DND-41 (cell line): ENCODE measurements at regions not wholly inside any gene's neighbourhood (a gene's known extent, or its start where the extent isn't known, plus 50 kb on each side); places are given as distances from the start of the nearest gene placed in this dataset.

ENCODE experiments used
- ATAC-seq: fragments of 200-7000 bp; cut with Tn5 transposase; 3 replicates; pipeline ENCODE4 v1.9.1; 2021; ENCODE audit warnings: low read depth; ENCODE audit not compliant: insufficient read depth
- DNase-seq: peaks from one replicate; pipeline ENCODE4 v3.0.0-alpha.2; 2020
- H2AFZ ChIP-seq: 2 replicates; pipeline ENCODE4 v1.6.0; 2012; ENCODE audit warnings: low read depth, low read length
- H3K27ac ChIP-seq: 2 replicates; pipeline ENCODE4 v1.5.1; 2012; ENCODE audit warnings: low read length, inconsistent platforms
- H3K27me3 ChIP-seq: fragments of 200-600 bp; sonication (generic); 2 replicates; pipeline ENCODE4 v1.6.0; 2012; ENCODE audit warnings: low read length, mild to moderate bottlenecking, inconsistent platforms; ENCODE audit not compliant: insufficient read depth, poor library complexity
- H3K36me3 ChIP-seq: 2 replicates; pipeline ENCODE4 v1.5.1; 2012; ENCODE audit warnings: low read length, inconsistent platforms; ENCODE audit not compliant: insufficient read depth
- H3K4me1 ChIP-seq: 2 replicates; pipeline ENCODE4 v1.5.1; 2012; ENCODE audit warnings: mild to moderate bottlenecking, low read length; ENCODE audit not compliant: insufficient read depth
- H3K4me2 ChIP-seq: 2 replicates; pipeline ENCODE4 v1.6.0; 2012; ENCODE audit warnings: mild to moderate bottlenecking, moderate library complexity, low read length, inconsistent platforms; ENCODE audit not compliant: insufficient read depth
- H3K4me3 ChIP-seq, 2 experiments: fragments of 200-600 bp in 1 of 2; shearing (Covaris generic) in 1 of 2; 2 replicates each; pipeline ENCODE4 v1.5.1; 2012 to 2016; ENCODE audit warnings: inconsistent platforms in 2 of 2, low read length in 2 of 2, mild to moderate bottlenecking in 2 of 2, low read depth in 1 of 2, moderate library complexity in 1 of 2
- H3K79me2 ChIP-seq: 2 replicates; pipeline ENCODE4 v1.6.0; 2012; ENCODE audit warnings: low read length, inconsistent platforms; ENCODE audit not compliant: insufficient read depth
- H3K9ac ChIP-seq: 2 replicates; pipeline ENCODE4 v1.6.0; 2012; ENCODE audit warnings: low read depth, mild to moderate bottlenecking, inconsistent platforms, low read length, moderate library complexity
- H3K9me3 ChIP-seq: 2 replicates; pipeline ENCODE4 v1.5.1; 2012; ENCODE audit warnings: low read length, moderate library complexity, mild to moderate bottlenecking, inconsistent platforms; ENCODE audit not compliant: insufficient read depth, severe bottlenecking
- H4K20me1 ChIP-seq: 2 replicates; pipeline ENCODE4 v1.6.0; 2012; ENCODE audit warnings: low read length; ENCODE audit not compliant: insufficient read depth
- EZH2 ChIP-seq: IDR thresholded peaks from 3 replicates; pipeline ENCODE4 v1.6.1; 2012; ENCODE audit warnings: borderline replicate concordance, low read depth, mild to moderate bottlenecking, moderate library complexity, low read length, inconsistent platforms; ENCODE audit not compliant: severe bottlenecking
- TF ChIP-seq, protein P1 (sequence below): IDR thresholded peaks from 2 replicates; pipeline ENCODE4 v1.5.1; 2012; ENCODE audit warnings: borderline replicate concordance, low read length, moderate library complexity, mild to moderate bottlenecking; ENCODE audit not compliant: poor library complexity, severe bottlenecking; ENCODE audit errors: extremely low read depth

DNA sequence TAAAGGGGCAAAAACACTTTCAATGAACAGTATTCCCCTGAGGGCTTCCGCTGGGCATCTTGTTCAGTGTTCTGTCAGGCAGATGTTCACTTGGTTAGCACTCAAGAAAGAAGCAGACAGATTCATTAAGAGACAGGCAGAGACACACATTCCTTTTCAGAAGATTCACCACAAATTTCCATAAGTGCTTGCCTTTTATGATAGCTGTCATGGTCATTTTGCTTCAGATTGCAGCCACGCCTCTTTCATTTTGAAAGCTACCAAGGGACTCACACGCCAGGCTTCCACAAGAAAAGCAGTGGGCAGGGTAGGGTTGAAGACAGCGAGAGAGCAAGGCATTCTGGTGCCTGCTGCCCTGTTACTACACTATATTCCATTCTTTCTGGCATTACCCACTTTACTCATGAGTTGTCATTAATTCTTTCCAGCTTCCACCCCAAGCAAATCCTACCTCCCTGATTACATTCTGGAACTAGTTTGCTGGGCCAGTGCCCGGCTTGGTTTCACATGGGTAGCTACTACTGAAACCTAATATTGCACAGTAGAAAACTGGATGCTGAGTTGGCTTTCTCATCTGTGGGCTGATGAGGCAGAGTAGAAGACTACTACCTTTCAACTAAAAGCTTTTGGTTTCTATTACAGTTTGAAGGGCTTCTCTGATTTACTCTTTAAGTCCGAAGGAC lies 91.2 kb upstream of the COL24A1 start:
- Histone ChIP-seq H3K27ac (no peak overlapping the region), H3K4me1 (no peaks in the 10 kb centered on the region), H3K27me3 (no peaks in the 10 kb centered on the region), H3K79me2 (no peaks in the 10 kb centered on the region), H2AFZ (no peak overlapping the region; the same call in 1 of the 2 replicates), H3K9ac (no peak overlapping the region), H3K36me3 (no peaks in the 10 kb centered on the region), H4K20me1 (no peaks in the 10 kb centered on the region), H3K4me3 (no peak overlapping the region), H3K4me2 (no peak overlapping the region), H3K9me3 (no peaks in the 10 kb centered on the region)
- TF ChIP-seq EZH2: no peak
- TF ChIP-seq, protein P1, sequence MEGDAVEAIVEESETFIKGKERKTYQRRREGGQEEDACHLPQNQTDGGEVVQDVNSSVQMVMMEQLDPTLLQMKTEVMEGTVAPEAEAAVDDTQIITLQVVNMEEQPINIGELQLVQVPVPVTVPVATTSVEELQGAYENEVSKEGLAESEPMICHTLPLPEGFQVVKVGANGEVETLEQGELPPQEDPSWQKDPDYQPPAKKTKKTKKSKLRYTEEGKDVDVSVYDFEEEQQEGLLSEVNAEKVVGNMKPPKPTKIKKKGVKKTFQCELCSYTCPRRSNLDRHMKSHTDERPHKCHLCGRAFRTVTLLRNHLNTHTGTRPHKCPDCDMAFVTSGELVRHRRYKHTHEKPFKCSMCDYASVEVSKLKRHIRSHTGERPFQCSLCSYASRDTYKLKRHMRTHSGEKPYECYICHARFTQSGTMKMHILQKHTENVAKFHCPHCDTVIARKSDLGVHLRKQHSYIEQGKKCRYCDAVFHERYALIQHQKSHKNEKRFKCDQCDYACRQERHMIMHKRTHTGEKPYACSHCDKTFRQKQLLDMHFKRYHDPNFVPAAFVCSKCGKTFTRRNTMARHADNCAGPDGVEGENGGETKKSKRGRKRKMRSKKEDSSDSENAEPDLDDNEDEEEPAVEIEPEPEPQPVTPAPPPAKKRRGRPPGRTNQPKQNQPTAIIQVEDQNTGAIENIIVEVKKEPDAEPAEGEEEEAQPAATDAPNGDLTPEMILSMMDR: no peak
- ATAC-seq (no peak), DNase-seq (no peak)

DNA sequence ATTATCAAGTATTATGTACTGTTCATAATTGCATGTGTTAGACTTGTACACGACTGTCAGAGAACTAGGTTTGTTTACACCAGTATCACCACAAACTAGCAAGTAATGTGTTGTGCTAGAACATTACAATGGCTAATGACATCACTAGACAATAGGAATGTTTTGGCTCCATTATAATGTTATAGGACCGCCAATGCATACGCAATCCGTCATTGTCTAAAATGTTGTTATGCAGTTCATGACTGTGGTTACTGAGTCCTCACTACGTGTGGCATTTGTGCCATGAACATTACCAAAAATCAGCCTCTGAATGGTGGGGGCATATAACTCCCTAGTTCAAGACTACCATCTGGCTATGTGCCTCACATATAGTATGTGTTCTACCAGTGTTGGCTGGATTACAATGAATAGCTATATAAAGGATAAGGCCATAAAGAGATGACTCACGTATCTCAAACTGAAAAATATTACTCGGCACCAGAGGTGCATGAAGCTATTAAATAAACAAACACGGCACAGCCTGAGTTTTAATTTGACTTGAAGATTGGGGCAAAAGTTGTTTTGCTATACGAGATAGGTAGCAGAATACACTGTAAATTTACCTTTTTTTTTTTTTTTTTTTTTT lies 89.1 kb upstream of the COL24A1 start:
- H3K9me3 ChIP-seq: no peaks in the 10 kb centered on the region
- no peaks in the 10 kb centered on the region for H4K20me1 ChIP-seq
- no peak for DNase-seq
- H2AFZ ChIP-seq: no peak overlapping the region
- TF ChIP-seq, protein P1: no peak
- no peak for TF ChIP-seq EZH2
- no peak overlapping the region for H3K9ac ChIP-seq
- no peaks in the 10 kb centered on the region for H3K79me2 ChIP-seq
- no peaks in the 10 kb centered on the region for H3K27me3 ChIP-seq
- no peaks in the 10 kb centered on the region for H3K36me3 ChIP-seq
- H3K4me3 ChIP-seq: no peak overlapping the region
- no peak for ATAC-seq
- H3K4me1 ChIP-seq: no peaks in the 10 kb centered on the region
- H3K27ac ChIP-seq: no peak overlapping the region
- no peak overlapping the region for H3K4me2 ChIP-seq

- Histone ChIP-seq H3K9me3 (peaks cover 2% of the 10 kb centered on the region), H2AFZ (no peak overlapping the region), H3K9ac (no peak overlapping the region), H4K20me1 (no peaks in the 10 kb centered on the region), H3K36me3 (no peaks in the 10 kb centered on the region), H3K4me2 (no peak overlapping the region), H3K4me1 (no peaks in the 10 kb centered on the region), H3K27ac (no peak overlapping the region), H3K79me2 (no peaks in the 10 kb centered on the region), H3K27me3 (no peaks in the 10 kb centered on the region), H3K4me3 (no peak overlapping the region)
- TF ChIP-seq, protein P1: no peak
- no peak for TF ChIP-seq EZH2
- ATAC-seq (no peak), DNase-seq (no peak)
Observed at GRCh38 chr1:86239894-86240293, 83.3 kb upstream of the COL24A1 start.
